ENCODE measurements at regions not wholly inside any gene's neighbourhood (a gene's known extent, or its start where the extent isn't known, plus 50 kb on each side); places are given as distances from the start of the nearest gene placed in this dataset.
"Not testable (repeated sequence)": the region's sequence is repeated elsewhere in the genome, so short reads cannot be mapped to it uniquely, and the experiment has no call there.

- no peak for DNase-seq (ENCODE audit: low read depth in 2 of 2)
Observed at GRCh38 chr11:103584720-103585119, 451.7 kb upstream of the DDI1 start.

GRCh38 chr11:103585401-103585800 is 451.0 kb upstream of the DDI1 start:
- no peak for DNase-seq (ENCODE audit: low read depth in 2 of 2)

GRCh38 chr11:103585911-103586310 is 450.5 kb upstream of the DDI1 start:
- DNase-seq (ENCODE audit: low read depth in 2 of 2): no peak

GRCh38 chr11:103586756-103587155 is 449.7 kb upstream of the DDI1 start:
- DNase-seq (ENCODE audit: low read depth in 2 of 2): no peak

GRCh38 chr11:103587901-103588788 is 448.3 kb upstream of the DDI1 start:
- DNase-seq (ENCODE audit: low read depth in 2 of 2): no peak

- no peak for DNase-seq (ENCODE audit: low read depth in 2 of 2)
Observed at GRCh38 chr11:103591554-103591953, 444.9 kb upstream of the DDI1 start.

GRCh38 chr11:103594283-103594682 is 442.2 kb upstream of the DDI1 start:
- DNase-seq (ENCODE audit: low read depth in 2 of 2): no peak

GRCh38 chr11:103596315-103596714 is 440.1 kb upstream of the DDI1 start:
- no peak for DNase-seq (ENCODE audit: low read depth in 2 of 2)

GRCh38 chr11:103601225-103601846 is 435.1 kb upstream of the DDI1 start:
- DNase-seq (ENCODE audit: low read depth in 2 of 2): peak; percentile 49 to 57

- DNase-seq (ENCODE audit: low read depth in 2 of 2): no peak
Observed at GRCh38 chr11:103602840-103603239, 433.6 kb upstream of the DDI1 start.

GRCh38 chr11:103604310-103604709 is 432.1 kb upstream of the DDI1 start:
- no peak for DNase-seq (ENCODE audit: low read depth in 2 of 2)

GRCh38 chr11:103608566-103608965 is 427.9 kb upstream of the DDI1 start:
- DNase-seq (ENCODE audit: low read depth in 2 of 2): no peak

GRCh38 chr11:103609117-103610066 is 427.0 kb upstream of the DDI1 start:
- DNase-seq (ENCODE audit: low read depth in 2 of 2): peak; percentile 85 to 87

- no peak for DNase-seq (ENCODE audit: low read depth in 2 of 2)
Observed at GRCh38 chr11:103610435-103610834, 426.0 kb upstream of the DDI1 start.

- DNase-seq (ENCODE audit: low read depth in 2 of 2): not testable (repeated sequence)
Observed at GRCh38 chr11:103611526-103612260, 424.7 kb upstream of the DDI1 start.

- not testable (repeated sequence) for DNase-seq (ENCODE audit: low read depth in 2 of 2)
Observed at GRCh38 chr11:103612451-103612850, 424.0 kb upstream of the DDI1 start.

- DNase-seq (ENCODE audit: low read depth in 2 of 2): not testable (repeated sequence)
Observed at GRCh38 chr11:103616586-103616985, 419.9 kb upstream of the DDI1 start.

- peak; percentile 50 to 51 for DNase-seq (ENCODE audit: low read depth in 2 of 2)
Observed at GRCh38 chr11:103618528-103618927, 417.9 kb upstream of the DDI1 start.

GRCh38 chr11:103619480-103619879 is 417.0 kb upstream of the DDI1 start:
- no peak for DNase-seq (ENCODE audit: low read depth in 2 of 2)

GRCh38 chr11:103619938-103620337 is 416.5 kb upstream of the DDI1 start:
- no peak for DNase-seq (ENCODE audit: low read depth in 2 of 2)

- DNase-seq (ENCODE audit: low read depth in 2 of 2): no peak
Observed at GRCh38 chr11:103622296-103622695, 414.1 kb upstream of the DDI1 start.

All from fibroblast of skin of left biceps (primary cell).